ENCODE measurements at regions not wholly inside any gene's neighbourhood (a gene's known extent, or its start where the extent isn't known, plus 50 kb on each side); places are given as distances from the start of the nearest gene placed in this dataset.
"Not testable (repeated sequence)": the region's sequence is repeated elsewhere in the genome, so short reads cannot be mapped to it uniquely, and the experiment has no call there.

GRCh38 chr1:96595530-96595929, 126.1 kb upstream of the PTBP2 start:
- not testable (repeated sequence) for TF ChIP-seq ZBTB17 (tag by site-specific recombination; IDR thresholded peaks at IDR 0.05); CTCF (tag by site-specific recombination; IDR thresholded peaks at IDR 0.05); HOXA7 (CRISPR knock-in tag; IDR thresholded peaks at IDR 0.05; ENCODE audit: borderline replicate concordance)

Data from HEK293 (cell line).